ENCODE measurements at regions not wholly inside any gene's neighbourhood (a gene's known extent, or its start where the extent isn't known, plus 50 kb on each side); places are given as distances from the start of the nearest gene placed in this dataset.

GRCh38 chr1:239056940-239057339 is 329.4 kb upstream of the CHRM3 start:
- H3K4me3 ChIP-seq (ENCODE audit: low read length): no peak overlapping the region
- no peaks in the 10 kb centered on the region for H3K9me3 ChIP-seq (replicated peaks; ENCODE audit: insufficient read depth, low read length)
- H3K9ac ChIP-seq (ENCODE audit: low read length): no peak overlapping the region
- H3K36me3 ChIP-seq (replicated peaks; ENCODE audit: insufficient read depth, low read length): no peaks in the 10 kb centered on the region
- no peaks in the 10 kb centered on the region for H3K4me1 ChIP-seq (ENCODE audit: low read length)
- no peak for TF ChIP-seq EZH2 (optimal IDR thresholded peaks at IDR 0.05; ENCODE audit: low read depth, low read length)
- TF ChIP-seq EZH2phosphoT487 (IDR thresholded peaks at IDR 0.05; ENCODE audit: low read length): no peak
- TF ChIP-seq CTCF (IDR thresholded peaks at IDR 0.05; ENCODE audit: low read length): no peak
- no peaks in the 10 kb centered on the region for H3K79me2 ChIP-seq (ENCODE audit: low read length)
- H3K9me2 ChIP-seq (replicated peaks; ENCODE audit: insufficient read depth, low read length): no peaks in the 10 kb centered on the region
- no peaks in the 10 kb centered on the region for H3F3A ChIP-seq (ENCODE audit: insufficient read depth, low read length)
- no peaks in the 10 kb centered on the region for H3K27me3 ChIP-seq (replicated peaks; ENCODE audit: insufficient read depth, low read length)
- no peak overlapping the region for H3K27ac ChIP-seq (ENCODE audit: low read length)
- no peak overlapping the region for H3K4me2 ChIP-seq (ENCODE audit: low read depth, low read length)
- no peaks in the 10 kb centered on the region for H4K20me1 ChIP-seq (ENCODE audit: insufficient read depth, low read length)
- no peak overlapping the region for H2AFZ ChIP-seq (ENCODE audit: low read length)
- no peak for DNase-seq

GRCh38 chr1:239053279-239053678 is 333.1 kb upstream of the CHRM3 start:
- Histone ChIP-seq H3K9ac (ENCODE audit: low read length) (no peak overlapping the region), H3K27me3 (replicated peaks; ENCODE audit: insufficient read depth, low read length) (no peaks in the 10 kb centered on the region), H3K4me2 (ENCODE audit: low read depth, low read length) (no peak overlapping the region), H3K9me2 (replicated peaks; ENCODE audit: insufficient read depth, low read length) (no peaks in the 10 kb centered on the region), H3K36me3 (replicated peaks; ENCODE audit: insufficient read depth, low read length) (no peaks in the 10 kb centered on the region), H2AFZ (ENCODE audit: low read length) (no peak overlapping the region), H3K9me3 (replicated peaks; ENCODE audit: insufficient read depth, low read length) (no peaks in the 10 kb centered on the region), H3F3A (ENCODE audit: insufficient read depth, low read length) (no peaks in the 10 kb centered on the region), H4K20me1 (ENCODE audit: insufficient read depth, low read length) (no peaks in the 10 kb centered on the region), H3K4me3 (ENCODE audit: low read length) (no peak overlapping the region), H3K79me2 (ENCODE audit: low read length) (no peaks in the 10 kb centered on the region), H3K27ac (ENCODE audit: low read length) (no peak overlapping the region), H3K4me1 (ENCODE audit: low read length) (no peaks in the 10 kb centered on the region)
- no peak for DNase-seq
- TF ChIP-seq EZH2phosphoT487 (IDR thresholded peaks at IDR 0.05; ENCODE audit: low read length) (no peak), CTCF (IDR thresholded peaks at IDR 0.05; ENCODE audit: low read length) (no peak), EZH2 (optimal IDR thresholded peaks at IDR 0.05; ENCODE audit: low read depth, low read length) (no peak)

- Histone ChIP-seq H3K79me2 (ENCODE audit: low read length) (no peaks in the 10 kb centered on the region), H3K4me3 (ENCODE audit: low read length) (no peak overlapping the region), H3K4me2 (ENCODE audit: low read depth, low read length) (no peak overlapping the region), H4K20me1 (ENCODE audit: insufficient read depth, low read length) (no peaks in the 10 kb centered on the region), H3K9me3 (replicated peaks; ENCODE audit: insufficient read depth, low read length) (no peaks in the 10 kb centered on the region), H3K36me3 (replicated peaks; ENCODE audit: insufficient read depth, low read length) (no peaks in the 10 kb centered on the region), H3K27ac (ENCODE audit: low read length) (no peak overlapping the region), H3F3A (ENCODE audit: insufficient read depth, low read length) (no peaks in the 10 kb centered on the region), H2AFZ (ENCODE audit: low read length) (no peak overlapping the region), H3K27me3 (replicated peaks; ENCODE audit: insufficient read depth, low read length) (no peaks in the 10 kb centered on the region), H3K9ac (ENCODE audit: low read length) (no peak overlapping the region), H3K9me2 (replicated peaks; ENCODE audit: insufficient read depth, low read length) (no peaks in the 10 kb centered on the region), H3K4me1 (ENCODE audit: low read length) (no peaks in the 10 kb centered on the region)
- TF ChIP-seq CTCF (IDR thresholded peaks at IDR 0.05; ENCODE audit: low read length) (no peak), EZH2 (optimal IDR thresholded peaks at IDR 0.05; ENCODE audit: low read depth, low read length) (no peak), EZH2phosphoT487 (IDR thresholded peaks at IDR 0.05; ENCODE audit: low read length) (no peak)
- no peak for DNase-seq
Measured at GRCh38 chr1:239049571-239049970, 336.8 kb upstream of the CHRM3 start.

All from MM.1S (cell line).